GM12892 (cell line): ENCODE measurements at regions not wholly inside any gene's neighbourhood (a gene's known extent, or its start where the extent isn't known, plus 50 kb on each side); places are given as distances from the start of the nearest gene placed in this dataset.

Experiments used
- POLR2A ChIP-seq: IDR thresholded peaks from 2 replicates; pipeline ENCODE4 v1.6.1; 2011; ENCODE audit warnings: low read depth, low read length, control low read depth
- POLR2AphosphoS5 ChIP-seq: IDR thresholded peaks from 2 replicates; pipeline ENCODE4 v1.6.1; 2011; ENCODE audit warnings: low read depth, low read length, control low read depth
- TAF1 ChIP-seq: IDR thresholded peaks from 2 replicates; pipeline ENCODE4 v1.6.1; 2011; ENCODE audit warnings: low read depth, mild to moderate bottlenecking, control low read depth, low read length, borderline replicate concordance

DNA sequence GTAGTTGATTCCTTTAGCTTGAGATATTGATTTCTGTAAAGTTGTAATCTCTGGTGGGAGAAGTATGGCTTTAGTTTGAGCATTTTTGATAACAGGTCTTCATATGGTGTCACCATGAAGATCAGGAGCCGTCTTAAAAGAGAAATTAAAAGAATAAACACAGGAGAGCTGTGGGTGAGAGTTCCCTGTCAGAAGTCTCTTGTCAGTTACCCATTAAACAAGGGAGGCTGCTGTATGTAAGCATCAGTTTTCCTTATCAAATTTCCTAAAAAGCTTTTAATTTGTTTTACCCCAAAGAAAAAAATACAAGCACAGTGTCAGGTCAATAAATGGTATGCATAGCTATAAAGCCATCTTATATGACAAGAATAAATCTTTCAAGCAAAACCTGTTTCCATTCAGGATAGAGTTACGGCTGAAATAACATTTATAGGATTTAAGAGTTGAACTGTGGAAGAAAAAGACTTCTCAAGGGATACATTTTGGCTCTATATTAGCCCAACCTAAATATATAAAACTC is 767.5 kb downstream of the JRKL start:
- TF ChIP-seq POLR2A (no peak), TAF1 (no peak), POLR2AphosphoS5 (no peak)
